ENCODE measurements at regions not wholly inside any gene's neighbourhood (a gene's known extent, or its start where the extent isn't known, plus 50 kb on each side); places are given as distances from the start of the nearest gene placed in this dataset.

GRCh38 chr1:184824691-184825323 is 70.1 kb upstream of the EDEM3 start (continued):
- TF ChIP-seq, protein P1, sequence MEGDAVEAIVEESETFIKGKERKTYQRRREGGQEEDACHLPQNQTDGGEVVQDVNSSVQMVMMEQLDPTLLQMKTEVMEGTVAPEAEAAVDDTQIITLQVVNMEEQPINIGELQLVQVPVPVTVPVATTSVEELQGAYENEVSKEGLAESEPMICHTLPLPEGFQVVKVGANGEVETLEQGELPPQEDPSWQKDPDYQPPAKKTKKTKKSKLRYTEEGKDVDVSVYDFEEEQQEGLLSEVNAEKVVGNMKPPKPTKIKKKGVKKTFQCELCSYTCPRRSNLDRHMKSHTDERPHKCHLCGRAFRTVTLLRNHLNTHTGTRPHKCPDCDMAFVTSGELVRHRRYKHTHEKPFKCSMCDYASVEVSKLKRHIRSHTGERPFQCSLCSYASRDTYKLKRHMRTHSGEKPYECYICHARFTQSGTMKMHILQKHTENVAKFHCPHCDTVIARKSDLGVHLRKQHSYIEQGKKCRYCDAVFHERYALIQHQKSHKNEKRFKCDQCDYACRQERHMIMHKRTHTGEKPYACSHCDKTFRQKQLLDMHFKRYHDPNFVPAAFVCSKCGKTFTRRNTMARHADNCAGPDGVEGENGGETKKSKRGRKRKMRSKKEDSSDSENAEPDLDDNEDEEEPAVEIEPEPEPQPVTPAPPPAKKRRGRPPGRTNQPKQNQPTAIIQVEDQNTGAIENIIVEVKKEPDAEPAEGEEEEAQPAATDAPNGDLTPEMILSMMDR (IDR thresholded peaks at IDR 0.05; ENCODE audit: control extremely low read depth in 1 of 3, insufficient read depth in 1 of 3, low read depth in 1 of 3, low read length in 3 of 3), result no peak
- TF ChIP-seq ZNF274 (IDR thresholded peaks at IDR 0.05; ENCODE audit: borderline replicate concordance, extremely low read depth, low read length) (no peak), JUND (IDR thresholded peaks at IDR 0.05; ENCODE audit: low read length) (no peak)
